ENCODE measurements at regions not wholly inside any gene's neighbourhood (a gene's known extent, or its start where the extent isn't known, plus 50 kb on each side); places are given as distances from the start of the nearest gene placed in this dataset.

- intact Hi-C loops (cut with DNase I): no loop called here
- Histone ChIP-seq H3K27ac (no peak overlapping the region), H3K4me1 (no peaks in the 10 kb centered on the region), H3K27me3 (no peaks in the 10 kb centered on the region), H3K4me3 (no peak overlapping the region), H3K36me3 (no peaks in the 10 kb centered on the region), H3K9ac (ENCODE audit: low read depth in 2 of 2, low read length in 2 of 2) (no peak overlapping the region), H3K9me3 (no peaks in the 10 kb centered on the region)
- DNase-seq: no peak
- TF ChIP-seq CTCF (IDR thresholded peaks at IDR 0.05): no peak
Observed at GRCh38 chr18:10229458-10229857, 225.0 kb upstream of the APCDD1 start.

GRCh38 chr18:10230072-10230471 lies 224.4 kb upstream of the APCDD1 start:
- intact Hi-C loops (cut with DNase I): no loop called here
- no peaks in the 10 kb centered on the region for H3K9me3 ChIP-seq
- no peaks in the 10 kb centered on the region for H3K27me3 ChIP-seq
- DNase-seq: no peak
- no peaks in the 10 kb centered on the region for H3K36me3 ChIP-seq
- H3K4me1 ChIP-seq: no peaks in the 10 kb centered on the region
- H3K27ac ChIP-seq: no peak overlapping the region
- TF ChIP-seq CTCF (IDR thresholded peaks at IDR 0.05): no peak
- H3K9ac ChIP-seq (ENCODE audit: low read depth in 2 of 2, low read length in 2 of 2): no peak overlapping the region
- H3K4me3 ChIP-seq: no peak overlapping the region

GRCh38 chr18:10231220-10231619 lies 223.2 kb upstream of the APCDD1 start:
- Histone ChIP-seq H3K4me1 (no peaks in the 10 kb centered on the region), H3K27ac (no peak overlapping the region), H3K9me3 (no peaks in the 10 kb centered on the region), H3K4me3 (no peak overlapping the region), H3K27me3 (no peaks in the 10 kb centered on the region), H3K36me3 (no peaks in the 10 kb centered on the region), H3K9ac (ENCODE audit: low read depth in 2 of 2, low read length in 2 of 2) (no peak overlapping the region)
- intact Hi-C loops (cut with DNase I): no loop called here
- no peak for TF ChIP-seq CTCF (IDR thresholded peaks at IDR 0.05)
- no peak for DNase-seq

- DNase-seq: no peak
- intact Hi-C loops (cut with DNase I): no loop called here
- H3K27ac ChIP-seq: no peak overlapping the region
Observed at GRCh38 chr18:10232062-10232461, 222.4 kb upstream of the APCDD1 start.

GRCh38 chr18:10233082-10233875 lies 221.2 kb upstream of the APCDD1 start:
- H3K4me3 ChIP-seq: no peak overlapping the region
- H3K9me3 ChIP-seq: no peaks in the 10 kb centered on the region
- no peak overlapping the region for H3K9ac ChIP-seq (ENCODE audit: low read depth in 2 of 2, low read length in 2 of 2)
- no peaks in the 10 kb centered on the region for H3K36me3 ChIP-seq
- no peak for TF ChIP-seq CTCF (IDR thresholded peaks at IDR 0.05)
- H3K27ac ChIP-seq: no peak overlapping the region
- intact Hi-C loops (cut with DNase I): no loop called here
- H3K27me3 ChIP-seq: no peaks in the 10 kb centered on the region
- no peak for DNase-seq
- no peaks in the 10 kb centered on the region for H3K4me1 ChIP-seq

More at GRCh38 chr18:10232062-10232461, 222.4 kb upstream of the APCDD1 start:
- no peaks in the 10 kb centered on the region for H3K27me3 ChIP-seq
- no peak overlapping the region for H3K9ac ChIP-seq (ENCODE audit: low read depth in 2 of 2, low read length in 2 of 2)
- no peak overlapping the region for H3K4me3 ChIP-seq
- H3K4me1 ChIP-seq: no peaks in the 10 kb centered on the region
- TF ChIP-seq CTCF (IDR thresholded peaks at IDR 0.05): no peak
- no peaks in the 10 kb centered on the region for H3K36me3 ChIP-seq
- no peaks in the 10 kb centered on the region for H3K9me3 ChIP-seq

All from colonic mucosa (tissue), 4 donors.